Esophagus squamous epithelium (tissue), 4 donors: ENCODE measurements at regions not wholly inside any gene's neighbourhood (a gene's known extent, or its start where the extent isn't known, plus 50 kb on each side); places are given as distances from the start of the nearest gene placed in this dataset.

Experiments used
- CTCF ChIP-seq, 6 experiments: fragments of 450-650 bp in 4 of 6; fragments of 200-600 bp in 2 of 6; sonication (generic) in 2 of 6; IDR thresholded peaks; one replicate each; pipeline ENCODE4 v1.5.1; 2016 to 2019; ENCODE audit warnings: antibody characterized with exemption in 6 of 6, mild to moderate bottlenecking in 4 of 6, moderate library complexity in 4 of 6
- POLR2A ChIP-seq, 4 donors: fragments of 450-650 bp; IDR thresholded peaks; one replicate each; pipeline ENCODE4 v1.6.1; 2017; ENCODE audit warnings: antibody characterized with exemption in 4 of 4, mild to moderate bottlenecking in 4 of 4, moderate library complexity in 3 of 4

DNA sequence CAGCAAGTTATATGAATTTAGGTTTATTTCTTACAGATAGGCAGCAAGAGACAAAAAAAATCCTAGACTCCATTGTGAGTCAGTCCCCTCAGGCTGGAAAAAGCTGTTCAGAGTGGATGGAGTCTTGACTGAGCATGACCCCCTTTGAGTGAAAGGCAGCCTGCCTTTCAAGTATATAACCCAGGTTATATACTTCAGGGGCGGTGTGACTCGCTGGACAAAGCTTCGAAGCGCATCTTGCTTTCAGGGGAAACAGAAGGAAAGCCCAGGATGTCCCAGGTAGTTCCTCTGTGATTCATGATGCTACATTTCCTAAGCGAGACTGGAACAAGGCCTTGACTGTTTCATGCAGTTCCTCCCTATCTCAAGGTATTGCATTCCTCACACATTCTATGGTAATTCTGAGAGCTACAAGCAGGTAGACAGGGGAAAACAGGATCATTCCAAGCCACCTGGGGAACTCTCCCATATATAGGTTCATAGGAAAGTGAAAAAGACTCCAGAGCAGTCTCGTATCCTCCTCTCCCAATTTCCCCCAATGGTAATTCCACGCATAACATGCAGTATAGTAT, 1244.1 kb upstream of the CDH6 start:
- TF ChIP-seq CTCF (IDR thresholded peaks at IDR 0.05) (no peak), POLR2A (IDR thresholded peaks at IDR 0.05) (no peak)
